ENCODE measurements at regions not wholly inside any gene's neighbourhood (a gene's known extent, or its start where the extent isn't known, plus 50 kb on each side); places are given as distances from the start of the nearest gene placed in this dataset.
"Not testable (repeated sequence)": the region's sequence is repeated elsewhere in the genome, so short reads cannot be mapped to it uniquely, and the experiment has no call there.

DNA sequence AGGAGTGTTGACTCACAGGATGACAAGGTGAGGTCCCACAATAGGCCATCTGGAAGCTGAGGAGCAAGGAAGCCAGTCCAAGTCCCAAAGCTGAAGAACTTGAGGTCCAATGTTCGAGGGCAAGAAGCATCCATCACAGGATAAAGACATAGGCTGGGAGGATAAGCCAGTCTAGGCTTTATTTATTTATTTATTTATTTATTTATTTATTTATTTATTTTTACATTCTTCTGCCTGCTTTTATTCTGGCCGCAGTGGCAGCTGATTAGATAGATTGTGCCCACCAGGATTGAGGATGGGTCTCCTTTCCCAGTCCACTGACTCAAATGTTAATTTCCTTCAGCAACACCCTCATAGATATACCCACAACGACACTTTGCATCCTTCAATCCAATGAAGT, 472.2 kb upstream of the DPPA4 start:
- no peak for DNase-seq

- no peak for DNase-seq
Observed at GRCh38 chr3:109818081-109818480, 480.7 kb upstream of the DPPA4 start.

DNA sequence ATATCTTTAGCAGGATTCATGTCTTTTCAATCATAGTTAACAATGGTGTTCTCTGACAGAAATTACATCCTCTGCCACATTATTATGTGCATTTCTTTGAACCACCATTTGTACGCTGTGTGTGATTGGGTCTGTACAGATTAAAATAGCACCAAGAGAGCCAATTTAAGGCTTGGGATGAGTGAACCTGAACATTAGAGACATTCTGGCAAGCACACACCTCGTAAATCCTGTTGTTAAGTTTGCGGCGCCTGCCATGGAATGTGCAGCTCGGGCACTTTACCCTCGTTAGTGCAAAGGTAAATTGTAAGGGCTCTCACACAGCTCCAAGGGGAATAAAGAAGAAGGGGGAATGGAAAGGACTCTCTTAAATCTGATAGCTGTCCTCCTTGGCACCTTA, 482.4 kb upstream of the DPPA4 start:
- no peak for DNase-seq

GRCh38 chr3:109825971-109826810, 488.8 kb upstream of the DPPA4 start:
- no peak for DNase-seq

GRCh38 chr3:109831403-109831802, 494.1 kb upstream of the DPPA4 start:
- no peak for DNase-seq

DNA sequence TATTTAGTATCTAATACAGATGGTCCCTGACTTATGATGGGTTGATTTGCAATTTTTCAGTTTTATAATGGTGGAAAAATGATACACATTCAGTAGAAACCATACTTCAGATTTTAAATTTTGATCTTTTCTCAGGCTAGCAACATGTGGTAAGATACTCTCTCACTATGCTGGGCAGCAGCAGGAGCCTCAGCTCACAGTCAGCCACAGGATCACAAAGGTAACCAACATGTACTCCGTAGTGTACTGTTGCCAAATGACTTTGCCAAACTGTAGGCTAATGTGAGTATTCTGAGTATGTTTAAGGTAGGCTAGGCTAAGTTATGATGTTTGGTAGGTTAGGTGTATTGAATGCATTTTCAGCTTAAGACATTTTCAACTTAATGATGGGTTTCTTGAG, 498.6 kb upstream of the DPPA4 start:
- no peak for DNase-seq

DNA sequence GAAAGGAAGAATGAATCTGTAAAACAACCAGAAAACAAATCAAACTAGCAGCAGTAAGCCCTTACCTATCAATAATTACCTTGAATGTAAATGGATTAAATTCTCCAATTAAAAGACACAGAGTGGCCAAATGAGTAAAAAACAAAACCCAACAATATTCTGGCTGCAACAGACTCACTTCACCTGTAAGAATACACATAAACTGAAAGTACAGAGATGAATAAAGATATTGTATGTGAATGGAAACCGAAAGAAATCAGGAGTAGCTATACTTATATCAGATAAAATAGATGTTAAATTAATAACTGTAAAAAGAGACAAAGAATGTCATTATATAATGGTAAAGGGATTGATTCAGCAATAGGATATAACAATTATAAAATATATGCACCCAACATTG, 514.5 kb upstream of the DPPA4 start:
- DNase-seq: no peak

DNA sequence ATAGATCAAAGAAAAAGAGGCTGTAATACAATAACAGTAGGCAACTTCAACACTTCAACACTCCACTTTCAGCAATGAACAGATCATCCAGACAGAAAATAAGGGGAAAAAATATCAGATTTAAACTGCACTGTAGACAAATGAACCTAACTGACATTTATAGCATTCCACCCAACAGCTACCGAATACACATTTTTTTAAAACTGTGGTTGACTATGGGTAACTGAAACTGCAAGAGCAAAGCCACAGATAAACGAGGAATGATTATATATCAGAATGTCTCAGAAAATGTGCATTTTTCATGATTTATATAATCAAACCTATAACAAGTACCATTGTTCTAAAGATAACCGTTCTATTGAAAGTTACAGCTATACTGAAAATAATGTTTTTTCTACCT, 514.9 kb upstream of the DPPA4 start:
- DNase-seq: no peak

- DNase-seq: peak; percentile 37
Observed at GRCh38 chr3:109853077-109853731, 515.9 kb upstream of the DPPA4 start.

- DNase-seq: no peak
Observed at GRCh38 chr3:109863701-109864100, 526.4 kb upstream of the DPPA4 start.

- DNase-seq: no peak
Observed at GRCh38 chr3:109864452-109864851, 527.1 kb upstream of the DPPA4 start.

DNA sequence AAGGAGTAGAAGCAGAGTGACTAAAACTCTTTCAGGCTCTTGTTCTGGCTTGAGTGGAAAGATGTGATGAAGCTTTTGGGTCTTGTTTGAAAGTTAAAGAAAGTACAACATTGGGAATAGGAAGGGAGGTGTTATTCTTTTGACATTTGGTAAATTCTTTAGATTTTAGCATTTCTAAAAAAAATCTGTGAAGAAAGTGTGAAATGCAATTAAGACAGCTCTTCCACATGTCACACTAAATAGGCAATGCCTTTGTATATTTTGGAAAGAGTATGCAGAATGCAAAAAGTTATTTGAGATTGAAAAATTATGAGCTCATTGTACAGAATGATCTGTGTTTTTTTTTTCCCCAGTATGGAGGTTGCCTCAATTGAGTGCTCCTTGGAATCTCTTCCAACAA, 532.2 kb upstream of the DPPA4 start:
- no peak for DNase-seq

- no peak for DNase-seq
Observed at GRCh38 chr3:109874896-109875708, 537.8 kb upstream of the DPPA4 start.

DNA sequence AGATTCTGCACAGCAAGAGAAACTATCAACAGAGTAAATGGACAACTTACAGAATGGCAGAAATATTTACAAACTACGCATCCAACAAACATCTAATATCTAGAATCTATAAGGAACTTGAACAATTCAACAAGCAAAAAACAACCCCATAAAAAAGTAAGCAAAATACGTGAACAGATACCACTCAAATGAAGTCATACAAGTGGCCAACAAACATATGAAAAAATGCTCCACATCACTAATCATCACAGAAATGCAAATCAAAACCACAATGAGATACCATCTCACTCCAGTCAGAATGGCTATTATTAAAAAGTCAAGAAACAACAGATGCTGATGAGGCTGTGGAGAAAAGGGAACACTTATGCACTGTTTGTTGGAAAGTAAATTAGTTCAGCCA, 540.3 kb upstream of the DPPA4 start:
- not testable (repeated sequence) for DNase-seq

GRCh38 chr3:109882144-109882543, 544.8 kb upstream of the DPPA4 start:
- no peak for DNase-seq

DNA sequence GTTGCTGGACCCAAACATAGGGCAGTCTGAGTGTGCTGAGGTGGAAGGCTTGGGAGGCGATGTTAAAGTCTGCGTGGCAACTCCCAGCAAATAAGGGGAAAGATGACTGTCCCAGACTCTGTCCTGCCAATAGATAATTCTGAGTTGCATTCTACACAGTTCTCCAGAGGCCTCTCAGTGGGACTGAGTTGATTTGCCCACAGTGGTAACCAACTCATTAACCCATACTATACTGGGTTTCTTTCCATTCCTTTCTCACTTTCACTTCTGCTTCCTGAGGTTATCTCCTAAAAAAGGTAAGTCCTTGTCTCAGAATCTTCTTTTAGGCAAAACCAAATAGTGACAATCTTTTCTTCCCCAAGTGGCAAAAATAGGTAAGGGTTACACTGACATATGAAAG, 549.9 kb upstream of the DPPA4 start:
- no peak for DNase-seq

- DNase-seq: no peak
Observed at GRCh38 chr3:109888026-109888425, 550.7 kb upstream of the DPPA4 start.

GRCh38 chr3:109897734-109898133, 560.4 kb upstream of the DPPA4 start:
- no peak for DNase-seq

GRCh38 chr3:109899925-109900324, 562.6 kb upstream of the DPPA4 start:
- no peak for DNase-seq

- DNase-seq: peak; percentile 86
Observed at GRCh38 chr3:109900783-109901182, 563.4 kb upstream of the DPPA4 start.

GRCh38 chr3:109902549-109902948, 565.2 kb upstream of the DPPA4 start:
- no peak for DNase-seq

GRCh38 chr3:109903100-109903499, 565.8 kb upstream of the DPPA4 start:
- DNase-seq: no peak

GRCh38 chr3:109910772-109911171, 573.4 kb upstream of the DPPA4 start:
- DNase-seq: no peak

DNA sequence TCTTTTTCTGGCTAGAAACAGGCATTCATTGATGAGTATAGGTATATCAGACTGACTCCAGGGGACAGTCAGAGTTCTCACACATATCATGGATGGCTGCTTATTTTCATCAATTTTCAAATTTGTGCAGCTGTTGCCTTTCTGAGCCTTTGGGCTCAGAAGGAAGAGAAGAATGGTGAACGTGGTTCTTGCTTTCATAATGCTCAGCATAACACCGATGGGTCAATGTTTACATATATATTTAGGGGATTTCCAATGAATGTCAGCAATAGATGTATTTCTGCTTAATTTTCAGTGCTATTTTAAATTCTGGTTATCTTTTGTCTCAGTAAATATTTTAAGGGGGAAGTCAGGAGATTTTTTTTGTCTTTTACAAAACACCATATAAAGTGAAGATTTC, 581.4 kb upstream of the DPPA4 start:
- DNase-seq: no peak
